ENCODE measurements at regions not wholly inside any gene's neighbourhood (a gene's known extent, or its start where the extent isn't known, plus 50 kb on each side); places are given as distances from the start of the nearest gene placed in this dataset.

GRCh38 chrX:81874807-81875206 lies 672.9 kb downstream of the SH3BGRL start:
- TF ChIP-seq MAX (IDR thresholded peaks at IDR 0.05; ENCODE audit: low read depth) (no peak), POLR2AphosphoS5 (IDR thresholded peaks at IDR 0.05; ENCODE audit: low read depth, low read length) (no peak), TAF1 (IDR thresholded peaks at IDR 0.05; ENCODE audit: borderline replicate concordance, low read depth, low read length) (no peak)
- TF ChIP-seq, protein P1, sequence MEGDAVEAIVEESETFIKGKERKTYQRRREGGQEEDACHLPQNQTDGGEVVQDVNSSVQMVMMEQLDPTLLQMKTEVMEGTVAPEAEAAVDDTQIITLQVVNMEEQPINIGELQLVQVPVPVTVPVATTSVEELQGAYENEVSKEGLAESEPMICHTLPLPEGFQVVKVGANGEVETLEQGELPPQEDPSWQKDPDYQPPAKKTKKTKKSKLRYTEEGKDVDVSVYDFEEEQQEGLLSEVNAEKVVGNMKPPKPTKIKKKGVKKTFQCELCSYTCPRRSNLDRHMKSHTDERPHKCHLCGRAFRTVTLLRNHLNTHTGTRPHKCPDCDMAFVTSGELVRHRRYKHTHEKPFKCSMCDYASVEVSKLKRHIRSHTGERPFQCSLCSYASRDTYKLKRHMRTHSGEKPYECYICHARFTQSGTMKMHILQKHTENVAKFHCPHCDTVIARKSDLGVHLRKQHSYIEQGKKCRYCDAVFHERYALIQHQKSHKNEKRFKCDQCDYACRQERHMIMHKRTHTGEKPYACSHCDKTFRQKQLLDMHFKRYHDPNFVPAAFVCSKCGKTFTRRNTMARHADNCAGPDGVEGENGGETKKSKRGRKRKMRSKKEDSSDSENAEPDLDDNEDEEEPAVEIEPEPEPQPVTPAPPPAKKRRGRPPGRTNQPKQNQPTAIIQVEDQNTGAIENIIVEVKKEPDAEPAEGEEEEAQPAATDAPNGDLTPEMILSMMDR (IDR thresholded peaks at IDR 0.05), result no peak

All from SK-N-SH (cell line).